SIG-M5 (cell line): ENCODE measurements at regions not wholly inside any gene's neighbourhood (a gene's known extent, or its start where the extent isn't known, plus 50 kb on each side); places are given as distances from the start of the nearest gene placed in this dataset.

Experiments
- DNase-seq: peaks from one replicate; lab custom pipeline; 2025; lab: John Stamatoyannopoulos, UW

GRCh38 chr3:56894881-56895431 is 93.2 kb upstream of the ARHGEF3 start:
- DNase-seq: no peak

- DNase-seq: no peak
These were observed 88.8 kb upstream of the ARHGEF3 start for GRCh38 chr3:56890448-56891091.

GRCh38 chr3:56889131-56889530 is 87.4 kb upstream of the ARHGEF3 start:
- no peak for DNase-seq

- DNase-seq: no peak
These were observed 85.8 kb upstream of the ARHGEF3 start for GRCh38 chr3:56887402-56888025.

GRCh38 chr3:56886314-56886713 is 84.6 kb upstream of the ARHGEF3 start:
- no peak for DNase-seq

- DNase-seq: no peak
These were observed 84.1 kb upstream of the ARHGEF3 start for GRCh38 chr3:56885879-56886278.

GRCh38 chr3:56885453-56885852 is 83.7 kb upstream of the ARHGEF3 start:
- DNase-seq: no peak

- no peak for DNase-seq
These were observed 82.6 kb upstream of the ARHGEF3 start for GRCh38 chr3:56884387-56884786.

GRCh38 chr3:56883828-56884227 is 82.1 kb upstream of the ARHGEF3 start:
- DNase-seq: no peak

- DNase-seq: no peak
These were observed 81.1 kb upstream of the ARHGEF3 start for GRCh38 chr3:56882896-56883295.

- DNase-seq: no peak
These were observed 80.1 kb upstream of the ARHGEF3 start for GRCh38 chr3:56881841-56882240.

GRCh38 chr3:56880720-56881575 is 79.2 kb upstream of the ARHGEF3 start:
- no peak for DNase-seq

GRCh38 chr3:56879436-56880215 is 77.9 kb upstream of the ARHGEF3 start:
- DNase-seq: no peak

GRCh38 chr3:56878074-56878473 is 76.3 kb upstream of the ARHGEF3 start:
- DNase-seq: no peak

GRCh38 chr3:56876916-56877315 is 75.2 kb upstream of the ARHGEF3 start:
- DNase-seq: no peak

- DNase-seq: no peak
These were observed 72.5 kb upstream of the ARHGEF3 start for GRCh38 chr3:56874269-56874668.

GRCh38 chr3:56870436-56870835 is 68.7 kb upstream of the ARHGEF3 start:
- no peak for DNase-seq

GRCh38 chr3:56869157-56869889 is 67.6 kb upstream of the ARHGEF3 start:
- no peak for DNase-seq

GRCh38 chr3:56868706-56869105 is 67.0 kb upstream of the ARHGEF3 start:
- no peak for DNase-seq

- no peak for DNase-seq
These were observed 65.9 kb upstream of the ARHGEF3 start for GRCh38 chr3:56867671-56868070.

- no peak for DNase-seq
These were observed 63.3 kb upstream of the ARHGEF3 start for GRCh38 chr3:56864918-56865524.
